Esophagus squamous epithelium (tissue), 4 donors: ENCODE measurements at regions not wholly inside any gene's neighbourhood (a gene's known extent, or its start where the extent isn't known, plus 50 kb on each side); places are given as distances from the start of the nearest gene placed in this dataset.

Experiments
- CTCF ChIP-seq, 6 experiments: fragments of 450-650 bp in 4 of 6; fragments of 200-600 bp in 2 of 6; sonication (generic) in 2 of 6; IDR thresholded peaks; one replicate each; pipeline ENCODE4 v1.5.1; 2016 to 2019; ENCODE audit warnings: antibody characterized with exemption in 6 of 6, mild to moderate bottlenecking in 4 of 6, moderate library complexity in 4 of 6
- POLR2A ChIP-seq, 4 donors: fragments of 450-650 bp; IDR thresholded peaks; one replicate each; pipeline ENCODE4 v1.6.1; 2017; ENCODE audit warnings: antibody characterized with exemption in 4 of 4, mild to moderate bottlenecking in 4 of 4, moderate library complexity in 3 of 4

GRCh38 chr6:110035321-110035720 lies 57.2 kb downstream of the GPR6 start:
- TF ChIP-seq CTCF (IDR thresholded peaks at IDR 0.05) (no peak), POLR2A (IDR thresholded peaks at IDR 0.05) (no peak)
